WTC11 (cell line): ENCODE measurements at regions not wholly inside any gene's neighbourhood (a gene's known extent, or its start where the extent isn't known, plus 50 kb on each side); places are given as distances from the start of the nearest gene placed in this dataset.

ENCODE experiments used
- ATAC-seq: fragments of 200-7000 bp; cut with Tn5 transposase; 2 replicates; pipeline ENCODE4 v1.10.0; 2021; ENCODE audit warnings: mild to moderate bottlenecking, moderate library complexity
- CTCF ChIA-PET: fragments of 300-600 bp; sonication (Branson Sonifier 250); formaldehyde crosslinking; loops from one replicate; lab custom pipeline; 2021; ENCODE audit warnings: antibody characterized with exemption; lab: Charles Lee
- POLR2A ChIA-PET: fragments of 350-600 bp; sonication (Branson Sonifier 250); formaldehyde crosslinking; loops from one replicate; lab custom pipeline; 2021; ENCODE audit warnings: antibody characterized with exemption; lab: Charles Lee
- DNase-seq: peaks from one replicate; pipeline ENCODE4 v3.0.0; 2021; ENCODE audit warnings: low spot score
- H3K27ac Mint-ChIP-seq: 2 replicates; pipeline ENCODE4 v1.8.0; 2021; ENCODE audit warnings: mixed read lengths
- H3K27me3 Mint-ChIP-seq: 2 replicates; pipeline ENCODE4 v1.8.0; 2021; ENCODE audit warnings: low read depth, mild to moderate bottlenecking, moderate library complexity, mixed read lengths
- H3K36me3 Mint-ChIP-seq: 2 replicates; pipeline ENCODE4 v1.8.0; 2021; ENCODE audit warnings: mixed read lengths
- H3K4me1 Mint-ChIP-seq: 2 replicates; pipeline ENCODE4 v1.8.0; 2022; ENCODE audit warnings: mixed read lengths
- H3K4me3 Mint-ChIP-seq: 2 replicates; pipeline ENCODE4 v1.8.0; 2021; ENCODE audit warnings: mild to moderate bottlenecking, moderate library complexity, mixed read lengths
- H3K9me3 Mint-ChIP-seq: 2 replicates; pipeline ENCODE4 v1.8.0; 2021; ENCODE audit warnings: mixed read lengths
- E2F4 ChIP-seq: sonication (generic); formaldehyde crosslinking; IDR thresholded peaks from 2 replicates; pipeline ENCODE4 v1.8.1; 2022; ENCODE audit warnings: low read depth, mild to moderate bottlenecking, moderate library complexity, missing genetic modification reagents, borderline replicate concordance
- ELF4 ChIP-seq: sonication (generic); formaldehyde crosslinking; IDR thresholded peaks from 2 replicates; pipeline ENCODE4 v1.8.1; 2022; ENCODE audit warnings: low read depth, mild to moderate bottlenecking, moderate library complexity, missing genetic modification reagents
- EMX1 ChIP-seq: fragments of 250-450 bp; sonication (Bioruptor Pico); IDR thresholded peaks from 2 replicates; pipeline ENCODE4 v1.8.0; 2021; ENCODE audit warnings: mild to moderate bottlenecking
- ETV6 ChIP-seq: sonication (generic); formaldehyde crosslinking; IDR thresholded peaks from 2 replicates; pipeline ENCODE4 v1.8.1; 2022; ENCODE audit warnings: mild to moderate bottlenecking, missing genetic modification reagents
- FOXP1 ChIP-seq: sonication (generic); formaldehyde crosslinking; IDR thresholded peaks from 2 replicates; pipeline ENCODE4 v1.8.0; 2022; ENCODE audit warnings: missing genetic modification reagents, mild to moderate bottlenecking, moderate library complexity, borderline replicate concordance
- GRHL2 ChIP-seq: fragments of 250-450 bp; sonication (Bioruptor Pico); IDR thresholded peaks from 2 replicates; pipeline ENCODE4 v1.8.0; 2022; ENCODE audit warnings: mild to moderate bottlenecking, moderate library complexity; ENCODE audit not compliant: insufficient replicate concordance, severe bottlenecking
- IRF1 ChIP-seq: sonication (generic); formaldehyde crosslinking; IDR thresholded peaks from 2 replicates; pipeline ENCODE4 v1.8.0; 2023; ENCODE audit warnings: missing genetic modification reagents
- JAZF1 ChIP-seq: fragments of 250-450 bp; sonication (Bioruptor Pico); IDR thresholded peaks from 2 replicates; pipeline ENCODE4 v1.9.0; 2021; ENCODE audit warnings: moderate library complexity, mild to moderate bottlenecking, inconsistent platforms
- KAT7 ChIP-seq: sonication (generic); formaldehyde crosslinking; IDR thresholded peaks from 2 replicates; pipeline ENCODE4 v1.8.1; 2023; ENCODE audit warnings: missing genetic modification reagents, mild to moderate bottlenecking, borderline replicate concordance
- MAX ChIP-seq: sonication (generic); formaldehyde crosslinking; IDR thresholded peaks from 2 replicates; pipeline ENCODE4 v1.8.0; 2022; ENCODE audit warnings: mild to moderate bottlenecking, missing genetic modification reagents
- MXD4 ChIP-seq: fragments of 250-450 bp; sonication (Bioruptor Pico); IDR thresholded peaks from 2 replicates; pipeline ENCODE4 v1.8.0; 2021; ENCODE audit warnings: mild to moderate bottlenecking, moderate library complexity, borderline replicate concordance
- NFYB ChIP-seq: sonication (generic); formaldehyde crosslinking; conservative IDR thresholded peaks from 2 replicates; pipeline ENCODE4 v1.8.0; 2022; ENCODE audit warnings: low read depth, missing genetic modification reagents
- OVOL2 ChIP-seq: fragments of 250-450 bp; sonication (Bioruptor Pico); IDR thresholded peaks from 2 replicates; pipeline ENCODE4 v1.9.0; 2021; ENCODE audit warnings: mild to moderate bottlenecking, borderline replicate concordance
- PRRX2 ChIP-seq: fragments of 250-450 bp; sonication (Bioruptor Pico); IDR thresholded peaks from 2 replicates; pipeline ENCODE4 v1.8.0; 2021; ENCODE audit warnings: mild to moderate bottlenecking
- RELA ChIP-seq: sonication (generic); formaldehyde crosslinking; IDR thresholded peaks from 2 replicates; pipeline ENCODE4 v1.8.1; 2022; ENCODE audit warnings: missing genetic modification reagents, mild to moderate bottlenecking, borderline replicate concordance
- SMAD4 ChIP-seq: sonication (generic); formaldehyde crosslinking; IDR thresholded peaks from 2 replicates; pipeline ENCODE4 v1.8.0; 2022; ENCODE audit warnings: mild to moderate bottlenecking, missing genetic modification reagents
- TEAD1 ChIP-seq: sonication (generic); formaldehyde crosslinking; IDR thresholded peaks from 2 replicates; pipeline ENCODE4 v1.8.0; 2022; ENCODE audit warnings: mild to moderate bottlenecking, missing genetic modification reagents
- ZNF232 ChIP-seq: sonication (generic); formaldehyde crosslinking; IDR thresholded peaks from 2 replicates; pipeline ENCODE4 v1.8.0; 2022; ENCODE audit warnings: mild to moderate bottlenecking, missing genetic modification reagents
- TF ChIP-seq, protein P1 (sequence below): fragments of 250-450 bp; sonication (Bioruptor Pico); IDR thresholded peaks from 2 replicates; pipeline ENCODE4 v1.9.0; 2021; ENCODE audit warnings: mild to moderate bottlenecking, borderline replicate concordance
- TF ChIP-seq, protein P2 (sequence below): sonication (generic); formaldehyde crosslinking; conservative IDR thresholded peaks from 2 replicates; pipeline ENCODE4 v1.8.1; 2023; ENCODE audit warnings: mild to moderate bottlenecking, low read depth, missing genetic modification reagents, moderate library complexity

- TF ChIP-seq ELF4 (CRISPR knock-in tag) (no peak), EMX1 (no peak), NFYB (CRISPR knock-in tag) (no peak), IRF1 (CRISPR knock-in tag) (no peak)
Observed at GRCh38 chr10:128220021-128220420, 93.8 kb upstream of the MKI67 start (continued).

DNA sequence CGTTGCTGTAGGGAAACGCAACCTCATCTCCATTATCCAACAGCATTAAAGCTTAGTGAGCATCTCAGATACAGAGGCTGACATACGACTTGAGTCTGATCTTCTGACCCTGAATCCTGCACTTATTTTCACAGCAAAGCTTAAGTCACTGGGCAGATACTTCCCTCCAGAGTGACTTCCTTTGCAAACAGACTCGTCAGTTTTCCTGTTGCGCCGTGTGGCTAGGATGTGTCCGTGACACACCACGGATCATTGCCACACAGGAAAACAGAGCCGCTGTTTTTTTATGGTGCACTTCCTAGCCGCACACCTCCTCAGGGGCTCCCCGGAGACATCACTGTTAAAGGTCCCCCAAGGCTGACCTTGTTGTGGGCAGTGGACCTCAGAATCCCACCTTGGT, 94.9 kb upstream of the MKI67 start:
- CTCF ChIA-PET: interaction anchor here (1.5 to 2.8 kb wide), 2 partner anchors 10 to 47 kb away, joined by 5 to 25 read pairs; no protein-coding TSS in a partner anchor
- no peak overlapping the region for H3K27ac Mint-ChIP-seq

GRCh38 chr10:128221807-128222206, 95.6 kb upstream of the MKI67 start:
- H3K27ac Mint-ChIP-seq: no peak overlapping the region
- peaks cover 18% of the 10 kb centered on the region for H3K4me1 Mint-ChIP-seq
- TF ChIP-seq MXD4 (CRISPR knock-in tag) (no peak), GRHL2 (CRISPR knock-in tag) (no peak), ETV6 (CRISPR knock-in tag) (no peak), OVOL2 (CRISPR knock-in tag) (no peak), KAT7 (no peak), MAX (CRISPR knock-in tag) (no peak), TEAD1 (CRISPR knock-in tag) (no peak), ZNF232 (CRISPR knock-in tag) (no peak), PRRX2 (CRISPR knock-in tag) (no peak), E2F4 (no peak), RELA (CRISPR knock-in tag) (no peak), FOXP1 (CRISPR knock-in tag) (no peak), JAZF1 (CRISPR knock-in tag) (no peak), SMAD4 (CRISPR knock-in tag) (no peak)
- TF ChIP-seq, protein P1, sequence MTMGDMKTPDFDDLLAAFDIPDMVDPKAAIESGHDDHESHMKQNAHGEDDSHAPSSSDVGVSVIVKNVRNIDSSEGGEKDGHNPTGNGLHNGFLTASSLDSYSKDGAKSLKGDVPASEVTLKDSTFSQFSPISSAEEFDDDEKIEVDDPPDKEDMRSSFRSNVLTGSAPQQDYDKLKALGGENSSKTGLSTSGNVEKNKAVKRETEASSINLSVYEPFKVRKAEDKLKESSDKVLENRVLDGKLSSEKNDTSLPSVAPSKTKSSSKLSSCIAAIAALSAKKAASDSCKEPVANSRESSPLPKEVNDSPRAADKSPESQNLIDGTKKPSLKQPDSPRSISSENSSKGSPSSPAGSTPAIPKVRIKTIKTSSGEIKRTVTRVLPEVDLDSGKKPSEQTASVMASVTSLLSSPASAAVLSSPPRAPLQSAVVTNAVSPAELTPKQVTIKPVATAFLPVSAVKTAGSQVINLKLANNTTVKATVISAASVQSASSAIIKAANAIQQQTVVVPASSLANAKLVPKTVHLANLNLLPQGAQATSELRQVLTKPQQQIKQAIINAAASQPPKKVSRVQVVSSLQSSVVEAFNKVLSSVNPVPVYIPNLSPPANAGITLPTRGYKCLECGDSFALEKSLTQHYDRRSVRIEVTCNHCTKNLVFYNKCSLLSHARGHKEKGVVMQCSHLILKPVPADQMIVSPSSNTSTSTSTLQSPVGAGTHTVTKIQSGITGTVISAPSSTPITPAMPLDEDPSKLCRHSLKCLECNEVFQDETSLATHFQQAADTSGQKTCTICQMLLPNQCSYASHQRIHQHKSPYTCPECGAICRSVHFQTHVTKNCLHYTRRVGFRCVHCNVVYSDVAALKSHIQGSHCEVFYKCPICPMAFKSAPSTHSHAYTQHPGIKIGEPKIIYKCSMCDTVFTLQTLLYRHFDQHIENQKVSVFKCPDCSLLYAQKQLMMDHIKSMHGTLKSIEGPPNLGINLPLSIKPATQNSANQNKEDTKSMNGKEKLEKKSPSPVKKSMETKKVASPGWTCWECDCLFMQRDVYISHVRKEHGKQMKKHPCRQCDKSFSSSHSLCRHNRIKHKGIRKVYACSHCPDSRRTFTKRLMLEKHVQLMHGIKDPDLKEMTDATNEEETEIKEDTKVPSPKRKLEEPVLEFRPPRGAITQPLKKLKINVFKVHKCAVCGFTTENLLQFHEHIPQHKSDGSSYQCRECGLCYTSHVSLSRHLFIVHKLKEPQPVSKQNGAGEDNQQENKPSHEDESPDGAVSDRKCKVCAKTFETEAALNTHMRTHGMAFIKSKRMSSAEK (CRISPR knock-in tag): no peak
- TF ChIP-seq, protein P2, sequence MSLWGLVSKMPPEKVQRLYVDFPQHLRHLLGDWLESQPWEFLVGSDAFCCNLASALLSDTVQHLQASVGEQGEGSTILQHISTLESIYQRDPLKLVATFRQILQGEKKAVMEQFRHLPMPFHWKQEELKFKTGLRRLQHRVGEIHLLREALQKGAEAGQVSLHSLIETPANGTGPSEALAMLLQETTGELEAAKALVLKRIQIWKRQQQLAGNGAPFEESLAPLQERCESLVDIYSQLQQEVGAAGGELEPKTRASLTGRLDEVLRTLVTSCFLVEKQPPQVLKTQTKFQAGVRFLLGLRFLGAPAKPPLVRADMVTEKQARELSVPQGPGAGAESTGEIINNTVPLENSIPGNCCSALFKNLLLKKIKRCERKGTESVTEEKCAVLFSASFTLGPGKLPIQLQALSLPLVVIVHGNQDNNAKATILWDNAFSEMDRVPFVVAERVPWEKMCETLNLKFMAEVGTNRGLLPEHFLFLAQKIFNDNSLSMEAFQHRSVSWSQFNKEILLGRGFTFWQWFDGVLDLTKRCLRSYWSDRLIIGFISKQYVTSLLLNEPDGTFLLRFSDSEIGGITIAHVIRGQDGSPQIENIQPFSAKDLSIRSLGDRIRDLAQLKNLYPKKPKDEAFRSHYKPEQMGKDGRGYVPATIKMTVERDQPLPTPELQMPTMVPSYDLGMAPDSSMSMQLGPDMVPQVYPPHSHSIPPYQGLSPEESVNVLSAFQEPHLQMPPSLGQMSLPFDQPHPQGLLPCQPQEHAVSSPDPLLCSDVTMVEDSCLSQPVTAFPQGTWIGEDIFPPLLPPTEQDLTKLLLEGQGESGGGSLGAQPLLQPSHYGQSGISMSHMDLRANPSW (CRISPR knock-in tag): no peak
- peaks cover 10% of the 10 kb centered on the region for H3K9me3 Mint-ChIP-seq
- DNase-seq (no peak), ATAC-seq (peak; percentile 47)
- no peaks in the 10 kb centered on the region for H3K36me3 Mint-ChIP-seq
- ChIA-PET CTCF (interaction anchor here (1.2 to 2.8 kb wide), 3 partner anchors 10 to 46 kb away, joined by 3 to 25 read pairs (median 5); no protein-coding TSS in a partner anchor), POLR2A (interaction anchor here (0.6 kb wide), 1 partner anchor 1342 kb away, joined by 3 read pairs; no protein-coding TSS in a partner anchor)
- H3K27me3 Mint-ChIP-seq: no peaks in the 10 kb centered on the region
- no peak overlapping the region for H3K4me3 Mint-ChIP-seq

More for the DNA sequence above, 94.9 kb upstream of the MKI67 start:
- Mint-ChIP-seq H3K27me3 (no peaks in the 10 kb centered on the region), H3K36me3 (no peaks in the 10 kb centered on the region), H3K9me3 (peaks cover 10% of the 10 kb centered on the region), H3K4me1 (peaks cover 18% of the 10 kb centered on the region), H3K4me3 (no peak overlapping the region)
- TF ChIP-seq ETV6 (CRISPR knock-in tag): no peak
- POLR2A ChIA-PET: no interaction called here
- ATAC-seq (no peak), DNase-seq (no peak)
